ENCODE measurements at regions not wholly inside any gene's neighbourhood (a gene's known extent, or its start where the extent isn't known, plus 50 kb on each side); places are given as distances from the start of the nearest gene placed in this dataset.

DNA sequence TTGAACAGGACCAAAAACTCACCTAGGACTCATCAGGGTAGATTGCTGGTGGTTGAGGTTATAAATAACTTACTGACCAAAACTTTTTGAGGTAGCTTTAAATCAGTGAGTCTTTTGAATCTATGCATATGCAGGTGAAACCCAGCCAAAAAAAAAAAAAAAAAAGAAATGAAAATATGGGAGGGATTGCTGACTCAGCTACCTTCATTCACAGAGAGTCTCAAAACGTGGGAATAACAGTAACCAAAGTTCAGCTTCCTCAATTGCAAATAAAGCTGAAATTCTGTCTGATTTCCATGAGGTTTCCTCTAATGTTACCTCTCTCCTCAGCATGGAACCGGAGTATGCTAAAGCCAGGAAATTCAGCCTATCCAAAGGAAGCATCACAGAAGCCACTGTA is 95.2 kb upstream of the SEMA6D start:
- H3K56ac ChIP-seq (ENCODE audit: insufficient read length, low read depth, low read length), result no peak overlapping the region
- no peak overlapping the region for H2AK5ac ChIP-seq (ENCODE audit: insufficient read length, low read length)
- H4K91ac ChIP-seq (ENCODE audit: insufficient read length, low read depth, low read length), result no peak overlapping the region
- no peak overlapping the region for H2BK15ac ChIP-seq (ENCODE audit: low read depth, low read length)
- no peaks in the 10 kb centered on the region for H3K4me1 ChIP-seq (ENCODE audit: insufficient read depth, low read length)
- no peak overlapping the region for H2BK120ac ChIP-seq (ENCODE audit: low read depth, low read length, poor library complexity, severe bottlenecking)
- H3T11ph ChIP-seq (ENCODE audit: low read length), result no peak overlapping the region
- H3K9ac ChIP-seq (ENCODE audit: extremely low read depth, insufficient read length, low read length), result no peak overlapping the region
- H4K20me1 ChIP-seq (ENCODE audit: control insufficient read depth, insufficient read depth, insufficient read length), result no peaks in the 10 kb centered on the region
- no peak overlapping the region for H3K4ac ChIP-seq (ENCODE audit: low read depth, low read length)
- Mint-ChIP-seq H3K9me3 (no peaks in the 10 kb centered on the region), H3K27me3 (ENCODE audit: low read depth) (peaks cover 2% of the 10 kb centered on the region; the same call in 1 of the 2 replicates), H3K4me1 (peaks cover 3 to 5% of the 10 kb centered on the region in 2 experiments), H3K4me3 (no peak overlapping the region), H3K36me3 (ENCODE audit: insufficient read depth in 1 of 3, low read depth in 3 of 3) (no peaks in the 10 kb centered on the region), H3K27ac (no peak overlapping the region)
- H2BK20ac ChIP-seq (ENCODE audit: low read depth, low read length, poor library complexity, severe bottlenecking), result no peak overlapping the region
- no peaks in the 10 kb centered on the region for H3K79me1 ChIP-seq (ENCODE audit: insufficient read depth, low read depth, low read length, poor library complexity, severe bottlenecking)
- H4K5ac ChIP-seq (ENCODE audit: insufficient read length, low read depth, low read length), result no peak overlapping the region
- no peak overlapping the region for H3K23ac ChIP-seq (ENCODE audit: insufficient read length, low read depth, low read length)
- no peak overlapping the region for H2AFZ ChIP-seq (ENCODE audit: low read length)
- no peak overlapping the region for H3K4me2 ChIP-seq (ENCODE audit: insufficient read depth, insufficient read length, low read length)
- no peak overlapping the region for H2BK5ac ChIP-seq (ENCODE audit: insufficient read length, low read length)
- H3K18ac ChIP-seq (ENCODE audit: insufficient read length, low read depth, low read length), result no peak overlapping the region
- TF ChIP-seq, protein P1, sequence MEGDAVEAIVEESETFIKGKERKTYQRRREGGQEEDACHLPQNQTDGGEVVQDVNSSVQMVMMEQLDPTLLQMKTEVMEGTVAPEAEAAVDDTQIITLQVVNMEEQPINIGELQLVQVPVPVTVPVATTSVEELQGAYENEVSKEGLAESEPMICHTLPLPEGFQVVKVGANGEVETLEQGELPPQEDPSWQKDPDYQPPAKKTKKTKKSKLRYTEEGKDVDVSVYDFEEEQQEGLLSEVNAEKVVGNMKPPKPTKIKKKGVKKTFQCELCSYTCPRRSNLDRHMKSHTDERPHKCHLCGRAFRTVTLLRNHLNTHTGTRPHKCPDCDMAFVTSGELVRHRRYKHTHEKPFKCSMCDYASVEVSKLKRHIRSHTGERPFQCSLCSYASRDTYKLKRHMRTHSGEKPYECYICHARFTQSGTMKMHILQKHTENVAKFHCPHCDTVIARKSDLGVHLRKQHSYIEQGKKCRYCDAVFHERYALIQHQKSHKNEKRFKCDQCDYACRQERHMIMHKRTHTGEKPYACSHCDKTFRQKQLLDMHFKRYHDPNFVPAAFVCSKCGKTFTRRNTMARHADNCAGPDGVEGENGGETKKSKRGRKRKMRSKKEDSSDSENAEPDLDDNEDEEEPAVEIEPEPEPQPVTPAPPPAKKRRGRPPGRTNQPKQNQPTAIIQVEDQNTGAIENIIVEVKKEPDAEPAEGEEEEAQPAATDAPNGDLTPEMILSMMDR (conservative IDR thresholded peaks at IDR 0.05), result no peak
- no peak overlapping the region for H2BK12ac ChIP-seq (ENCODE audit: insufficient read length, low read depth, low read length)
- no peaks in the 10 kb centered on the region for H3K9me3 ChIP-seq (ENCODE audit: control insufficient read depth, low read depth, low read length)
- no CpG with 5 or more reads among the region's 2 CpGs for WGBS (ENCODE audit: extremely low coverage, insufficient read length, low lambda C conversion rate)
- H3K23me2 ChIP-seq (ENCODE audit: insufficient read length, low read depth, low read length, poor library complexity, severe bottlenecking), result no peaks in the 10 kb centered on the region
- H3K79me2 ChIP-seq (ENCODE audit: insufficient read depth, low read length), result no peaks in the 10 kb centered on the region
- no peak overlapping the region for H3K14ac ChIP-seq (ENCODE audit: insufficient read depth, low read length)
- no peak overlapping the region for H3K27ac ChIP-seq (ENCODE audit: insufficient read length, low read depth, low read length)
- no peaks in the 10 kb centered on the region for H3K27me3 ChIP-seq (ENCODE audit: insufficient read depth, low read length)
- H4K8ac ChIP-seq (replicated peaks; ENCODE audit: insufficient read length, low read depth, low read length), result no peak overlapping the region
- DNase-seq, result no peak

Measured in H9 (cell line).